ENCODE measurements at regions not wholly inside any gene's neighbourhood (a gene's known extent, or its start where the extent isn't known, plus 50 kb on each side); places are given as distances from the start of the nearest gene placed in this dataset.

GRCh38 chr6:66478705-66479104, 771.7 kb upstream of the EYS start:
- Histone ChIP-seq H3K9me3 (ENCODE audit: control insufficient read depth, insufficient read depth, low read length) (peaks cover 2% of the 10 kb centered on the region), H3K27me3 (ENCODE audit: control insufficient read depth, insufficient read depth, low read length) (no peaks in the 10 kb centered on the region), H3K9ac (ENCODE audit: low read depth, low read length) (no peak overlapping the region), H3K27ac (ENCODE audit: low read depth, low read length) (no peak overlapping the region), H3K4me3 (ENCODE audit: low read depth, low read length) (no peak overlapping the region), H3K4me1 (ENCODE audit: control insufficient read depth, insufficient read depth, low read length) (no peaks in the 10 kb centered on the region), H3K36me3 (ENCODE audit: control insufficient read depth, insufficient read depth, low read length) (no peaks in the 10 kb centered on the region)

GRCh38 chr6:66435321-66435720, 728.3 kb upstream of the EYS start:
- H3K9me3 ChIP-seq (ENCODE audit: control insufficient read depth, insufficient read depth, low read length), result no peaks in the 10 kb centered on the region
- no peak overlapping the region for H3K9ac ChIP-seq (ENCODE audit: low read depth, low read length)
- no peaks in the 10 kb centered on the region for H3K4me1 ChIP-seq (ENCODE audit: control insufficient read depth, insufficient read depth, low read length)
- H3K36me3 ChIP-seq (ENCODE audit: control insufficient read depth, insufficient read depth, low read length), result no peaks in the 10 kb centered on the region
- no peak overlapping the region for H3K27ac ChIP-seq (ENCODE audit: low read depth, low read length)
- H3K4me3 ChIP-seq (ENCODE audit: low read depth, low read length), result no peak overlapping the region
- no peaks in the 10 kb centered on the region for H3K27me3 ChIP-seq (ENCODE audit: control insufficient read depth, insufficient read depth, low read length)

- Histone ChIP-seq H3K27ac (ENCODE audit: low read depth, low read length) (no peak overlapping the region), H3K9ac (ENCODE audit: low read depth, low read length) (no peak overlapping the region), H3K27me3 (ENCODE audit: control insufficient read depth, insufficient read depth, low read length) (no peaks in the 10 kb centered on the region), H3K4me3 (ENCODE audit: low read depth, low read length) (no peak overlapping the region), H3K9me3 (ENCODE audit: control insufficient read depth, insufficient read depth, low read length) (no peaks in the 10 kb centered on the region), H3K36me3 (ENCODE audit: control insufficient read depth, insufficient read depth, low read length) (no peaks in the 10 kb centered on the region), H3K4me1 (ENCODE audit: control insufficient read depth, insufficient read depth, low read length) (no peaks in the 10 kb centered on the region)
Observed at GRCh38 chr6:66429210-66429609, 722.2 kb upstream of the EYS start.

GRCh38 chr6:66423047-66423446, 716.0 kb upstream of the EYS start:
- Histone ChIP-seq H3K4me3 (ENCODE audit: low read depth, low read length) (no peak overlapping the region), H3K9me3 (ENCODE audit: control insufficient read depth, insufficient read depth, low read length) (no peaks in the 10 kb centered on the region), H3K27me3 (ENCODE audit: control insufficient read depth, insufficient read depth, low read length) (no peaks in the 10 kb centered on the region), H3K36me3 (ENCODE audit: control insufficient read depth, insufficient read depth, low read length) (no peaks in the 10 kb centered on the region), H3K4me1 (ENCODE audit: control insufficient read depth, insufficient read depth, low read length) (no peaks in the 10 kb centered on the region), H3K27ac (ENCODE audit: low read depth, low read length) (no peak overlapping the region), H3K9ac (ENCODE audit: low read depth, low read length) (no peak overlapping the region)

GRCh38 chr6:66421570-66421969, 714.5 kb upstream of the EYS start:
- H3K9me3 ChIP-seq (ENCODE audit: control insufficient read depth, insufficient read depth, low read length), result no peaks in the 10 kb centered on the region
- no peak overlapping the region for H3K4me3 ChIP-seq (ENCODE audit: low read depth, low read length)
- no peaks in the 10 kb centered on the region for H3K27me3 ChIP-seq (ENCODE audit: control insufficient read depth, insufficient read depth, low read length)
- no peak overlapping the region for H3K9ac ChIP-seq (ENCODE audit: low read depth, low read length)
- no peaks in the 10 kb centered on the region for H3K36me3 ChIP-seq (ENCODE audit: control insufficient read depth, insufficient read depth, low read length)
- no peak overlapping the region for H3K27ac ChIP-seq (ENCODE audit: low read depth, low read length)
- no peaks in the 10 kb centered on the region for H3K4me1 ChIP-seq (ENCODE audit: control insufficient read depth, insufficient read depth, low read length)

GRCh38 chr6:66418906-66419305, 711.9 kb upstream of the EYS start:
- H3K36me3 ChIP-seq (ENCODE audit: control insufficient read depth, insufficient read depth, low read length), result no peaks in the 10 kb centered on the region
- H3K4me1 ChIP-seq (ENCODE audit: control insufficient read depth, insufficient read depth, low read length), result no peaks in the 10 kb centered on the region
- H3K4me3 ChIP-seq (ENCODE audit: low read depth, low read length), result no peak overlapping the region
- no peak overlapping the region for H3K9ac ChIP-seq (ENCODE audit: low read depth, low read length)
- H3K27ac ChIP-seq (ENCODE audit: low read depth, low read length), result no peak overlapping the region
- H3K27me3 ChIP-seq (ENCODE audit: control insufficient read depth, insufficient read depth, low read length), result no peaks in the 10 kb centered on the region
- no peaks in the 10 kb centered on the region for H3K9me3 ChIP-seq (ENCODE audit: control insufficient read depth, insufficient read depth, low read length)

GRCh38 chr6:66403966-66404365, 696.9 kb upstream of the EYS start:
- Histone ChIP-seq H3K27ac (ENCODE audit: low read depth, low read length) (no peak overlapping the region), H3K4me1 (ENCODE audit: control insufficient read depth, insufficient read depth, low read length) (no peaks in the 10 kb centered on the region), H3K27me3 (ENCODE audit: control insufficient read depth, insufficient read depth, low read length) (no peaks in the 10 kb centered on the region)

GRCh38 chr6:66402873-66403272, 695.8 kb upstream of the EYS start:
- Histone ChIP-seq H3K9me3 (ENCODE audit: control insufficient read depth, insufficient read depth, low read length) (no peaks in the 10 kb centered on the region), H3K9ac (ENCODE audit: low read depth, low read length) (no peak overlapping the region), H3K4me1 (ENCODE audit: control insufficient read depth, insufficient read depth, low read length) (no peaks in the 10 kb centered on the region), H3K27ac (ENCODE audit: low read depth, low read length) (no peak overlapping the region), H3K4me3 (ENCODE audit: low read depth, low read length) (no peak overlapping the region), H3K36me3 (ENCODE audit: control insufficient read depth, insufficient read depth, low read length) (no peaks in the 10 kb centered on the region), H3K27me3 (ENCODE audit: control insufficient read depth, insufficient read depth, low read length) (no peaks in the 10 kb centered on the region)

More at GRCh38 chr6:66403966-66404365, 696.9 kb upstream of the EYS start:
- H3K9me3 ChIP-seq (ENCODE audit: control insufficient read depth, insufficient read depth, low read length), result no peaks in the 10 kb centered on the region
- H3K4me3 ChIP-seq (ENCODE audit: low read depth, low read length), result no peak overlapping the region
- no peaks in the 10 kb centered on the region for H3K36me3 ChIP-seq (ENCODE audit: control insufficient read depth, insufficient read depth, low read length)
- no peak overlapping the region for H3K9ac ChIP-seq (ENCODE audit: low read depth, low read length)

- Histone ChIP-seq H3K9me3 (ENCODE audit: control insufficient read depth, insufficient read depth, low read length) (no peaks in the 10 kb centered on the region), H3K4me1 (ENCODE audit: control insufficient read depth, insufficient read depth, low read length) (no peaks in the 10 kb centered on the region)
Observed at GRCh38 chr6:66396549-66396948, 689.5 kb upstream of the EYS start.

GRCh38 chr6:66396145-66396544, 689.1 kb upstream of the EYS start:
- H3K4me1 ChIP-seq (ENCODE audit: control insufficient read depth, insufficient read depth, low read length), result no peaks in the 10 kb centered on the region
- no peak overlapping the region for H3K27ac ChIP-seq (ENCODE audit: low read depth, low read length)
- H3K9me3 ChIP-seq (ENCODE audit: control insufficient read depth, insufficient read depth, low read length), result no peaks in the 10 kb centered on the region
- H3K27me3 ChIP-seq (ENCODE audit: control insufficient read depth, insufficient read depth, low read length), result no peaks in the 10 kb centered on the region
- no peaks in the 10 kb centered on the region for H3K36me3 ChIP-seq (ENCODE audit: control insufficient read depth, insufficient read depth, low read length)
- no peak overlapping the region for H3K4me3 ChIP-seq (ENCODE audit: low read depth, low read length)
- no peak overlapping the region for H3K9ac ChIP-seq (ENCODE audit: low read depth, low read length)

More at GRCh38 chr6:66396549-66396948, 689.5 kb upstream of the EYS start:
- Histone ChIP-seq H3K36me3 (ENCODE audit: control insufficient read depth, insufficient read depth, low read length) (no peaks in the 10 kb centered on the region), H3K27ac (ENCODE audit: low read depth, low read length) (no peak overlapping the region), H3K4me3 (ENCODE audit: low read depth, low read length) (no peak overlapping the region), H3K27me3 (ENCODE audit: control insufficient read depth, insufficient read depth, low read length) (no peaks in the 10 kb centered on the region), H3K9ac (ENCODE audit: low read depth, low read length) (no peak overlapping the region)

GRCh38 chr6:66390393-66390792, 683.4 kb upstream of the EYS start:
- Histone ChIP-seq H3K4me3 (ENCODE audit: low read depth, low read length) (no peak overlapping the region), H3K4me1 (ENCODE audit: control insufficient read depth, insufficient read depth, low read length) (no peaks in the 10 kb centered on the region), H3K27ac (ENCODE audit: low read depth, low read length) (no peak overlapping the region), H3K9ac (ENCODE audit: low read depth, low read length) (no peak overlapping the region), H3K27me3 (ENCODE audit: control insufficient read depth, insufficient read depth, low read length) (no peaks in the 10 kb centered on the region), H3K36me3 (ENCODE audit: control insufficient read depth, insufficient read depth, low read length) (no peaks in the 10 kb centered on the region), H3K9me3 (ENCODE audit: control insufficient read depth, insufficient read depth, low read length) (no peaks in the 10 kb centered on the region)

- Histone ChIP-seq H3K4me3 (ENCODE audit: low read depth, low read length) (no peak overlapping the region), H3K36me3 (ENCODE audit: control insufficient read depth, insufficient read depth, low read length) (no peaks in the 10 kb centered on the region), H3K27ac (ENCODE audit: low read depth, low read length) (no peak overlapping the region), H3K4me1 (ENCODE audit: control insufficient read depth, insufficient read depth, low read length) (no peaks in the 10 kb centered on the region; the same call in 1 of the 2 replicates), H3K27me3 (ENCODE audit: control insufficient read depth, insufficient read depth, low read length) (peaks cover 51% of the 10 kb centered on the region), H3K9me3 (ENCODE audit: control insufficient read depth, insufficient read depth, low read length) (no peaks in the 10 kb centered on the region), H3K9ac (ENCODE audit: low read depth, low read length) (no peak overlapping the region)
Observed at GRCh38 chr6:66376001-66376400, 669.0 kb upstream of the EYS start.
